ENCODE measurements at regions not wholly inside any gene's neighbourhood (a gene's known extent, or its start where the extent isn't known, plus 50 kb on each side); places are given as distances from the start of the nearest gene placed in this dataset.
A peak's percentile ranks its signal among the peaks of the same experiment; 100 is the strongest.

- TF ChIP-seq EP300 (IDR thresholded peaks at IDR 0.05; ENCODE audit: borderline replicate concordance): no peak
- TF ChIP-seq TCF12 (IDR thresholded peaks at IDR 0.05; ENCODE audit: low read depth): no peak
- no peak for TF ChIP-seq REST (IDR thresholded peaks at IDR 0.05; ENCODE audit: low read depth)
- no peak for TF ChIP-seq TAF1 (IDR thresholded peaks at IDR 0.05; ENCODE audit: low read depth)
- no peak for TF ChIP-seq ZBTB7A (IDR thresholded peaks at IDR 0.05; ENCODE audit: low read depth)
- no peak for TF ChIP-seq FOXM1 (IDR thresholded peaks at IDR 0.05; ENCODE audit: borderline replicate concordance, low read depth)
- no peak for TF ChIP-seq NFIC (IDR thresholded peaks at IDR 0.05)
- no peak for TF ChIP-seq YY1 (IDR thresholded peaks at IDR 0.05; ENCODE audit: low read depth)
- no peak for TF ChIP-seq MAX (IDR thresholded peaks at IDR 0.05)
- no peak for TF ChIP-seq EGR1 (IDR thresholded peaks at IDR 0.05)
- no peak for TF ChIP-seq RAD21 (IDR thresholded peaks at IDR 0.05; ENCODE audit: low read depth)
- TF ChIP-seq CREB1 (IDR thresholded peaks at IDR 0.05; ENCODE audit: low read depth): no peak
- TF ChIP-seq CEBPB (IDR thresholded peaks at IDR 0.05): no peak
- no peak for TF ChIP-seq USF1 (IDR thresholded peaks at IDR 0.05)
- TF ChIP-seq TEAD4 (IDR thresholded peaks at IDR 0.05): no peak
Observed at GRCh38 chr1:56410405-56410804, 169.0 kb downstream of the PLPP3 start.

GRCh38 chr1:56409112-56409691 is 170.2 kb downstream of the PLPP3 start:
- TF ChIP-seq FOXM1 (IDR thresholded peaks at IDR 0.05; ENCODE audit: borderline replicate concordance, low read depth): no peak
- TF ChIP-seq TEAD4 (IDR thresholded peaks at IDR 0.05): peak; percentile 46
- TF ChIP-seq EP300 (IDR thresholded peaks at IDR 0.05; ENCODE audit: borderline replicate concordance): no peak
- no peak for TF ChIP-seq REST (IDR thresholded peaks at IDR 0.05; ENCODE audit: low read depth)
- TF ChIP-seq YY1 (IDR thresholded peaks at IDR 0.05; ENCODE audit: low read depth): no peak
- no peak for TF ChIP-seq TAF1 (IDR thresholded peaks at IDR 0.05; ENCODE audit: low read depth)
- no peak for TF ChIP-seq ZBTB7A (IDR thresholded peaks at IDR 0.05; ENCODE audit: low read depth)
- no peak for TF ChIP-seq TCF12 (IDR thresholded peaks at IDR 0.05; ENCODE audit: low read depth)
- TF ChIP-seq RAD21 (IDR thresholded peaks at IDR 0.05; ENCODE audit: low read depth): peak; percentile 61
- no peak for TF ChIP-seq USF1 (IDR thresholded peaks at IDR 0.05)
- TF ChIP-seq MAX (IDR thresholded peaks at IDR 0.05): no peak
- TF ChIP-seq CREB1 (IDR thresholded peaks at IDR 0.05; ENCODE audit: low read depth): no peak
- TF ChIP-seq CEBPB (IDR thresholded peaks at IDR 0.05): no peak

GRCh38 chr1:56406821-56407220 is 172.5 kb downstream of the PLPP3 start:
- TF ChIP-seq TCF12 (IDR thresholded peaks at IDR 0.05; ENCODE audit: low read depth) (no peak), TAF1 (IDR thresholded peaks at IDR 0.05; ENCODE audit: low read depth) (no peak), NFIC (IDR thresholded peaks at IDR 0.05) (no peak), RAD21 (IDR thresholded peaks at IDR 0.05; ENCODE audit: low read depth) (no peak), CREB1 (IDR thresholded peaks at IDR 0.05; ENCODE audit: low read depth) (no peak), REST (IDR thresholded peaks at IDR 0.05; ENCODE audit: low read depth) (no peak), TEAD4 (IDR thresholded peaks at IDR 0.05) (no peak), EP300 (IDR thresholded peaks at IDR 0.05; ENCODE audit: borderline replicate concordance) (no peak), ZBTB7A (IDR thresholded peaks at IDR 0.05; ENCODE audit: low read depth) (no peak), USF1 (IDR thresholded peaks at IDR 0.05) (no peak), FOXM1 (IDR thresholded peaks at IDR 0.05; ENCODE audit: borderline replicate concordance, low read depth) (no peak), EGR1 (IDR thresholded peaks at IDR 0.05) (no peak), MAX (IDR thresholded peaks at IDR 0.05) (no peak), CEBPB (IDR thresholded peaks at IDR 0.05) (no peak), YY1 (IDR thresholded peaks at IDR 0.05; ENCODE audit: low read depth) (no peak)
